ENCODE measurements at regions not wholly inside any gene's neighbourhood (a gene's known extent, or its start where the extent isn't known, plus 50 kb on each side); places are given as distances from the start of the nearest gene placed in this dataset.

- TF ChIP-seq CTCF (conservative IDR thresholded peaks at IDR 0.05; ENCODE audit: low read length) (no peak), EZH2phosphoT487 (IDR thresholded peaks at IDR 0.05; ENCODE audit: borderline replicate concordance, low read depth, low read length) (no peak)
Observed at GRCh38 chr5:133696782-133697507, 84.6 kb upstream of the FSTL4 start.

All from OCI-LY7 (cell line).